NCI-H524 treated with DMSO at 0.1 percent for 48 hours (cell line): ENCODE measurements at regions not wholly inside any gene's neighbourhood (a gene's known extent, or its start where the extent isn't known, plus 50 kb on each side); places are given as distances from the start of the nearest gene placed in this dataset.

Source experiments
- DNase-seq: peaks from one replicate; lab custom pipeline; 2025; lab: John Stamatoyannopoulos, UW

- peak; percentile 13 for DNase-seq
Observed at GRCh38 chr3:145709779-145710178, 451.2 kb downstream of the PLOD2 start.

DNA sequence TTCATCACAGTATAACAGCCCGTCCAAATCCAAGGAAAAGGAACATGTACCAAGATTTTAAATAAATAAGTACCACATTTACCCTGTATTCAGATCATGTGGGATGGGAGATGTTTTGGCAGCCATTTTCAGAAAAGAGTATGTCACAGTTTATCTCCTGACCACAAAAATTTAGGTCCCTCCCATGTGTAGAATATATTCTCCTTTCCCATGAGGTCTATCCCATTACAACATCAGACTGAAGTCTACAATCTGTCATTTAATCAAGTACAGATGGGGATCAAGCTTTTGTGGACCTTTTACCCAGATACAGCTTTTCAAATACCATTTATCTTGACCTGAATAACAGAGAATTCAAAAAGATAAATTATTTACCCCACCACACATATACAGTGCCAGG, 444.5 kb downstream of the PLOD2 start:
- no peak for DNase-seq

DNA sequence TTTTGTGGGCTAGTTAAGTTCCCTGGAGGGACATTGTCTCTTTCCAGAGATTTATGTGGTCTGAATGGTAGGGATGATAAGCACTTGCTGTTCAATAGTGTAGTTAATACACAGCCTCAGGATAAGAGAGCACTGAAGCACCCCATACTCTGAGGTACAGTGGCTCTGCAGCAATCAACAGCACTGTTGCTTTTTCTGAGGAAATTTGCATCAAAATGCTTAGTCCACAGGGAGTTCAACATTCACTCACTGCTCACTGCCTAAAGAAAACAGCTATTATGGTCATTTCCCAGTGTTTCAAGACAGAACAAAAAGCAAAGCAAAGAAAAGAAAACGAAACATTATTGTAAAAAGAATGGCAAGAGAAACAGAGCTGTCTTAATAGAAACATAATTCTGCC, 441.9 kb downstream of the PLOD2 start:
- DNase-seq, result no peak

GRCh38 chr3:145721273-145721805, 439.6 kb downstream of the PLOD2 start:
- no peak for DNase-seq

DNA sequence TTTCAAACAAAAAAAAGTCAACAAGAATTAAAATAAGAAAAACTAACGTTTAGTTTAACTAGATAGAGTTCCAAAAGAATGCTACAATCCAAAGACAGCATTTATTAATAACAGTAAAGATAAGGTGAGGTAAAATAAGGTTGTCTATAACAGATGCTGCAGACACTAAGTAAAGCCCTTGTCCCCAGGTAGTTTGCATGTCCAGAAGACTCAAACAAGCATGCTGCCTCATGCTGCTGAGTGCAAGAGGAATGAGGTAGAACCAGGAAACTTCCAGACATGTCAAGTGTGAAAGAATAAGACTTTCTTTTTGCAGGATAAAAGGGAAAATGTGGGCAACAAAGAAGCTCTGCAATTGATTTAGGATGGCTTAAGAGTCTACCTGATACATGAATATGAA, 439.2 kb downstream of the PLOD2 start:
- no peak for DNase-seq

- no peak for DNase-seq
Observed at GRCh38 chr3:145727476-145727875, 433.5 kb downstream of the PLOD2 start.

GRCh38 chr3:145735631-145736030, 425.4 kb downstream of the PLOD2 start:
- DNase-seq, result no peak

- no peak for DNase-seq
Observed at GRCh38 chr3:145737952-145738351, 423.0 kb downstream of the PLOD2 start.

DNA sequence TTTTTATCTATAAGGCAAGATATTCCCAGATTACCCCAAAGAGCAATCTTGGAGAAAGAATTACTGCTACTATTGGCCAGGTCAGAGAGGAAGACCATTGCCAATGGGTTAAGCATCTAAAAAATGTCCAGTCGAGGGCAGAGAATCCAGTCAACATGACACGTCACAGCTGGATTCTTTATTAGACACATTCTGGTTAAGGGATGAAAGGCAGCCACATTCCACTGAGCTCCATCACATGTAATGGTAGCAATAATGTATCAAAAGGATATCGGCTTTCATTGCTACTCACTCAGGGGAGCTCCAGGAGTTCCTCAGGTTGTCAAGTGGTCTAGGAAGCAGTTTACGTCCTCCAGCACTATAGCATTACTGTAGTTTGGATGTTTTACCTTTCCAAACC, 421.1 kb downstream of the PLOD2 start:
- no peak for DNase-seq

DNA sequence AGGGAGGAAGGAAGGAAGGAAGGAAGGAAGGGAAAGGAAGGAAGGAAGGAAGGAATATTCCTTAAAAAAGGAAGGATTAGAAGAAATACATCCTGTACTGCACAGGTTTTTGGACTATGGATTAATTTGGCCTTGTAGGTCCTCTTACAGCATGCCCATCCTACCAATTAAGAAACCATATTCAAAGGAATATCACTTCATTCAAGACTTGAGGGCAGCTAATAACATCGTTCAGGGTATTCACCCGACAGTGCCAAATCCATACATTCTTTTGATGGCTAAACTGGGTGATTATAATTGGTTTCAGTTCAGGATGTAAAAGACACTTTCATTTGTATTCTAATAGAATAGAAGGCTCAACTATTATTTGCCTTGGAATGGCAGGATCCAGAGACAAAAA, 410.3 kb downstream of the PLOD2 start:
- no peak for DNase-seq

GRCh38 chr3:145752576-145752975, 408.4 kb downstream of the PLOD2 start:
- no peak for DNase-seq

DNA sequence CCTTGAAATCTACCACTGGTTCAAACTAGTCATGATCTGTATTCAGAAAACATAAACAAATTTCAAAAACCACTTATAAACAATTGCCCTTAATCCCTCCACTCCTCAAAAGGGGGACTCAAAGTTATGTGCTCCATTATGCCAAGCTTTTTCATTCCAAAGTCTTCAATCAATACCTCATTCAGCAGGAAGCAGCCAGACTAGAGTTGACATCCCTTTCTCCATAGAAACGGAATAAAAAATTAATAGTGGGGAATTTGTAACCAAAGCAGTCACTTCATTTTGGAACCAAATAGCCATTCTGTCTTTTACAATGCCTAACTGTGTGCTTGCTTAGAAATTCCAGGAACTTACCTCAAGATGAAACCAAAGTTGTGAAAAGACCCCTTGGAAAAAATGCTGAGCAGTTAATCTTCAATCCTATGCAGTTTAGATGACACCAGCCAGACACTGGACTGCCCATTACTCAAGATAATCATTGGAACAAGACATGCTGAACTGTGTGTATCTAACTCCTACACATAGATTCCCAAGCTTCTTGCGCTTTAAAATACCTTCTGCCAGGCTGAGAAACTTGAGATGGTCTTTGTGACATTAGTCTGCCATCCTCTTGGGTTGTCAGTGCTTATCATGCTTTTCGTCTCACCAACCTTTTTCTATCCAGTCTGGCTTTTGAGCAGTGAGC, 406.2 kb downstream of the PLOD2 start:
- DNase-seq, result no peak

- DNase-seq, result no peak
Observed at GRCh38 chr3:145760036-145760435, 400.9 kb downstream of the PLOD2 start.

DNA sequence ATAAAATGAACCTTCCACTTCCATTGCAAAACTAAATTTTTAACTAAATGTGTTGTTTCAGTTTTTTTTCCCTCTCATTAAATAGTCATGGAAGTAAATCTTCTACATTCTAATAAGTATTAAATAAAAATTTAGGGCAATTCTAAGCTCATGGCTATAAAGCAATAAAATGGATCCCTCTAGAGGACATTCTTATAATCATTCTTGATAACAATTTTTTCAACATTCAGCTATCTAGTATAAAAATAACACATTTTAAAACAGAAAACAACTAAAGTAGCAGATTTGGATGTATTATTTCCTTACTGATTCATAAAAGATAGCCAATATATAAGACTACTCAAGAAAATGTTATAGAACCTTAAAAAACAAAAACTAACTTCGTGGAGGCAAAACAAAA, 393.1 kb downstream of the PLOD2 start:
- no peak for DNase-seq

GRCh38 chr3:145776782-145777408, 384.1 kb downstream of the PLOD2 start:
- peak; percentile 25 for DNase-seq

DNA sequence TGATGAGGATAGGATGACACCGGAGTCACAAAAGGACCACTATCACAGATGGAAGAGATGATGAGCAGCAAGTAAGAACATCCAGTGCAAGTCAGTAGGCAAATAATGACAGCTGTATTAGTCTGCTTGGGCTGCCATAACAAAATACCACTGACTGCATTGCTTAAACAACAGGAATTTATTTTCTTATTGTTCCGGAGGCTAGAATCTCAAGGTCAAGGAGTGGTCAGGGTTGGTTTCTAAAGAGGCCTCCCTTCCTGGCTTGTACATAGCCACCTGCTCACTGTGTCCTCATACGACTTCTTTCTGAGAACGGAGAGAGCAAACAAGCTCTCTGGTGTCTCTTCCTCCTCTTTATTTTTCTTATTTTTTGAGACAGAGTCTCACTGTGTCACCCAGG, 380.7 kb downstream of the PLOD2 start:
- no peak for DNase-seq

DNA sequence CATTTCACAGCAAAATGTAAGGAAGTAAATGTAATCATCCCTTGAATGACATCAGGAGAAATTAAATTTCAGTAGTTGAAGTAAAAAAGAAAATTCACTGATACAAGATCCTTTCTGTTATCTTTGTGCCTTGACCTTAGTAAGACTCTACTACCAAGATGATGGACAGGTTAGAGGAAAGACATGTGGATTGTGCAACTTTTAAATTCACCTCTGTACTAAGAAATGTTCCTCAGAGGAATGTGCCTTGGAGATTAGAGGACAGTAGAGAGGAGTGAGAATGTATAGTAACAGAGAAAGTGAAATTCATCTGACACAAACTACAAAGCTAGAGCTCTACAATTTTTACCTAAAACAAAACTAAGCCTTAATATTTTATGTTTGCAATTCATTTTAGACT, 375.3 kb downstream of the PLOD2 start:
- DNase-seq, result no peak

DNA sequence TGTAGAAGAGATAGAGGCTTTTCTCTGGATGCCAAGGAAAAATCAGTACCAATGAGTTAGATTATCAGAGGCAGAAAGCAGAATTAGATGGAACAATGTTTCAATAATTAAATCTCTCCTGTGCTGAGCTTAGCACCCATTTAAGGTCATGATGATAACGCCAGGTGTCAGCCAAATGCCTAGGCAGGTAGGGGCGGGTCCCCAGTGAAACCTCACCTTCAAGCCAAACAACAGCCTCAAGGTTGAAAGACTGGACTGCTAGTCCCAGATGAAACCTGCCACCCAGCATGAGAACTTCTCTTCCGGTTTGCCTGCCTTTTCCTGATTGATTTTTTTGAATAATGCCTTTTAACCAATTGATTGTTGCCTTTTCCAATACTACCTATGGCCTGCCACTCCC, 363.0 kb downstream of the PLOD2 start:
- DNase-seq, result no peak

- DNase-seq, result no peak
Observed at GRCh38 chr3:145798696-145799537, 362.1 kb downstream of the PLOD2 start.

DNA sequence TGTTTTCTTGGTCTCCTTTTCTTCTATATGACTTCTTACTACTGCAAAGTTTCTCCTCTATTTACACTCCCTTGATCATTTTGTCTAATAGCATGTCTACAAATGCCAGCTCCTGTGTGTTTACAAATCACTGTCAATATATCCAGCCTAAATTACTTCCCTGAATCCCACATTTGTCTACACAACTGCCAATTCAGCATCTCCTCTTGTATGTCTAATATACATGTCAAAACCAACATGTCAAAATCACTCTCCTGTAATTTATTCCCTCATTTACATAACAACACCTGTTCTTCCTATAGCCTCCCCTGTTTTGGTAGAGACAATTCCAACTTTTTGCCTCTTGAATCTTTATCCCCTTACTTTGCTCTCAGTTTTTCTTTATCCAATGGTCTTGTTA, 359.3 kb downstream of the PLOD2 start:
- DNase-seq, result no peak

GRCh38 chr3:145807990-145808389, 353.0 kb downstream of the PLOD2 start:
- DNase-seq, result no peak

DNA sequence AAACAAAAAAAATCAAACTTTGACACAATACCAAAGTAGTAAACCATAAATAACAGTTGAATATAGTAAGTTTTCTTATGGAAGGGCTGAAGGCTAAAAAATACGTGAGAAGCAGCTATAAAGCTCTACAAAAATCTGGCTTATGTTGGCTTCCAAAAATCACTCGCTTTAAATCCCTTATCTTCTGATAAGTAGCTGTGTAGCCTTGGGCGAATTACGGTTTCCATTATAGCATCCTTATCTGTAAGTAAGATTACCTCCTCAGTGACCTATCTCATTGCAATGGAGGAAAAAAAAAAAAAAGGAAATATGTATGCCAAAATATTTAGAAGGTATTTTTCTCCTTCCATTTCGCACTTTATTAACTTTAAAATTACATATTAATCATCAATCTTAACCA, 348.6 kb downstream of the PLOD2 start:
- DNase-seq, result no peak
